Putamen (tissue), 1 donor: ENCODE measurements at regions not wholly inside any gene's neighbourhood (a gene's known extent, or its start where the extent isn't known, plus 50 kb on each side); places are given as distances from the start of the nearest gene placed in this dataset.

Source experiments
- DNase-seq: peaks from one replicate; pipeline ENCODE4 v3.0.0-alpha.2; 2016; ENCODE audit warnings: low spot score

GRCh38 chr9:26313108-26313507 lies 579.5 kb downstream of the CAAP1 start:
- no peak for DNase-seq

GRCh38 chr9:26311463-26311995 lies 581.1 kb downstream of the CAAP1 start:
- no peak for DNase-seq

- no peak for DNase-seq
These were observed 582.3 kb downstream of the CAAP1 start for GRCh38 chr9:26310294-26310693.

DNA sequence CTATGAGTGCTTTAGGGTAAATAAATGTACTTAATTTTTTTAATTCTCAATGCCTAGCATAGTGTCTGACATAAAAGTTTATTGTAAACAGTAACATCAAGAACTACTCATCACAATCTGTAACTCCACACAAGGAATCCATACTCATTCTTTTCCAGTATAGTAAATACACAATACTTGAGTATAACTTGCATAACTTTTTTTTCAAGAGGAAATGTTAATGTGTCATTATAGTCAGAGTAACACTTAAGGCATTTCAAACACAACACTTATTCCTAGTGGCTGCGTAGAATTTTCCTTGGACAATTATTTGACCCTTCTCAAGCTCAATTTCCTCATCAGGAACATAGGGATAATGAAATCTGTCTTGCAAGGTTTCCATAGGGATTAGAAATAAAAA lies 584.3 kb downstream of the CAAP1 start:
- DNase-seq: no peak

- no peak for DNase-seq
These were observed 590.9 kb downstream of the CAAP1 start for GRCh38 chr9:26301659-26302058.

DNA sequence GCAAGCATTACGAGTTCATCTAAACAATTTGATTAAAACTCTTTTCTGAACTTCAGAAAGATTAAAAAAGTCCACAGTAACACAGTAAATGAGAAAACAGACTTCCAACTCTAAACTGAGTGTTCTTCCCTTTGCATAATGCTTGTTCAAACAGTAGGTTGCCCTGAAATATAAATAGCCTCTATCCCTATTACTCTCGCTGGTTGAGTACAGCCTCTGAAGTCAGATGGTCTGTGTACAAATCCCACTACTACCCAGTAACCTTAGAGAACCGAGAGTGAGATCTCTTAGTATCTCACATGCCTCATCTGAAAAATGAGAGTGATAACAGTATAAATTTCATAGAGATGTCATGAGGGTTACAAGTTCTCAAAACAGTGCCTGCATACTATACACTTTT lies 591.6 kb downstream of the CAAP1 start:
- no peak for DNase-seq

- no peak for DNase-seq
These were observed 595.6 kb downstream of the CAAP1 start for GRCh38 chr9:26296910-26297572.

DNA sequence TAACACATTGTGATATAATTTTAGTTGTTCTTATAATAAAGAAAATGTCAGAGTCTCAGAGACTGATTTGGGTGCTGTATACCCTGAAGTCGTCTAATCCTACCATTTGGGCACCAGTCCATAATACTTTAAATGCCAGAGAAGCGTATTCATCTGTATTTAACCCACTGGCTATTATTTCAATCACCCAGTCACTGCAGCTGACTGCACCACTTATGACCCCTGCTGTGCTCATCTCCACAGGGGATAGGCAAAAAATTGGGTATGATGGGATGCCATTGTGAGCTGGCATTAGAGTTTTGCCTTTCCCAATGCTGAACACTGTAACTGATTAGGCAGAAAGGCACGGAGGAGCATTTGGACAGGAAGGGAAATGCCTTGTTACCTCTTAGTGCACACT lies 599.7 kb downstream of the CAAP1 start:
- no peak for DNase-seq

GRCh38 chr9:26271495-26272122 lies 593.4 kb upstream of the TUSC1 start:
- DNase-seq: no peak

DNA sequence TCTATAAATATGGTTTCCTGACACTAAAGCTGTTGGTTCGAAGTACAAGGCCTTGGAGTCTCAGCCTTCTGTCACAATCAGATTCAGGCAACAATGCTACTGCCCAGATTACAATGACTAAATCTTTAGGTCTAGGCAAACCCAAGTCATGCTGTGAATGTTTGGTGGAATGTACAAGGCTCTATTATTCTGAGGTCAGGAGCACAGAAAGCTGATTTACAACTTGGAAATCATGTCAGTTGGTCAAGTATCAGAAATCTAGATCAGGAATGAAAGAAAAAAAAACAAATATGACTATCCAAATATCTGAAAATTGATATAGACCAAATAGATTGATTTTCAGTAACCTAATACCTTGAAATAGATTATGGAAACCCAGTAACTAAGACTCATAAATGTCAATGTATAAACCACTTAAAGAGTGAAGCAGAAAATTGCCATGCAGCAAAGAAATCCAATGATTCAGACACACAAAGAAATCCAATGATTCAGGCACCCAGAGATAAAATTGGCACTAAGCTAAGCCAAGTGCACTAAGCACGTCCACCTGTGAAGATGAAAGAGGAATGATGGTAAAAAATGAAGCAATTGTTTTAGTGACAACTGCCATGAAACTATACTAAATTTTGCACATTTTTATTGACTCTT lies 588.0 kb upstream of the TUSC1 start:
- no peak for DNase-seq

DNA sequence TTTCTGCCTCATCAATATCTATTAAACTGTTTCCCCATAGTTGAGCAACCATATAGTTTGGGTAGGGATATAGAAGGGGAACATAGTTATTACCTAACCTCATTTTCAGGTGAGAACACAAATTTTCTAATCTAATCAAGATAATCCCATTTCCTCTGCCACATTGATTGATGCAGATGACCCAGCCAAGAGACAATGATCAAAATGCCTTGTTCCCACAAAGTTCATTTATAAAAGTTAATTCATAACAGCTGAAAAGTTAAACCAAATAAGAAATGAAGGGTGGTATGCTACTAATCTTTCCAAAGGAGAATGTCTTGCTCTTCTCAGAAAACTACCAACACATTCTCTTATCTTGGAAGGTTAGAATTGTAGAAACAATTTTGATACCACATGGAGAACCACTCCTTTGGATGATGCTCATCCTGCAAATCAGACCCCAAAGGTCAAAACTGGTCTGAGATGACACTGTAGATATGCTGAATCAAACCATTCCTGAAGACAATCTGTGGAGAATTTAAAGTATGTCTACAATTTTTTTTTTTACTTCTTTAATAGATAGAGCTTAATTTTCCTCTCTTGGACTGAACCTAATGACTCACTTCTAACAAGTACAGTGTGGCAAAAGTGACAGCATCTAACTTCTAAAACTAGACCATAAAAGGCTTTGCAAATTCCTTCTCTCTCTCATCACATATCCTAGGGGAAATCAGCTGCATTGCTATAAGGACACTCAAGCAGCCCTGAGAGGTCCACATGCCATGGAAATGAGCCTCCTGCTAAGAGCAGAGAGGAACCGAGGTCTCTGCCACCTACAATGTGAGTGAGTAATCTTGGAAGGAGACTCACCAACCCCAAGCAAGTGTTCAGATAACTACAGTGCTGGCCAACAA lies 586.7 kb upstream of the TUSC1 start:
- no peak for DNase-seq

GRCh38 chr9:26263478-26263877 lies 585.2 kb upstream of the TUSC1 start:
- DNase-seq: no peak

- no peak for DNase-seq
These were observed 584.3 kb upstream of the TUSC1 start for GRCh38 chr9:26262421-26263107.

- DNase-seq: no peak
These were observed 583.5 kb upstream of the TUSC1 start for GRCh38 chr9:26261503-26262330.

DNA sequence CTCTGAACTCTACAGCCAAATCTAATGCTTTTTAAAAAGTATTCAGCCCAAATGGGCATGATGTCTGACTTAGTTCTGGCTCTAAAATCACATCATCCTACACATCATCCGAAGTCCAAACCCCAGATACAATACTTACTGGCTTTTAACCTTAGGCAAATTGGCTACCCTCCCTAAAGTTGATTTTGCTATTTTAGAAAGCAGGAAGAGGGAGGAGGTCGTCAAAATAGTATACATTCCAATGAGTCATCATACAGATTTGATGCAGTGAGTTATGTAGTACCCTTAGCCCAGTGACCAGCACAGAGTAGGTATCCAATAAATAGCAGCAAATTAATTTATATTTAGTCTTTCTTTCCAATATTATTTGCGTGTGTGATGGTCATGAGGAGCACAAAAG lies 582.0 kb upstream of the TUSC1 start:
- DNase-seq: no peak

DNA sequence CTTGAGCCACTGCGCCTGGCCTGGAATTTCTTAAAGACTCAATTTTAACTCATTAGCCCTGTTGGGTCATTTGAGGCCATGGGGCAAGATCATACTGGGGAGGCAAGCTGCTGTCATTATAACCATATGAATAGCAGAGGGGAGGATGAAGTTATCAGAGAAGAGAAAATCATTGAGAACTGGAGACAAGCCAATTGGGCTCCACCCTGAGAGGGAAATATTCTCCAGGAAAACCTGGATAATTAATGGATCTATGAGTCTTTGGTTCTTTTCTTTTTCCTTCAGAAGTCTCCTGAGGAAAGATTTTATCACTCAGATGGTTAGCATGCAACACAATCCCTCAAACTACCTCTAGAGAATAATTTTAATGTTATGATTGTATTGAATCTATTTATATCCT lies 569.6 kb upstream of the TUSC1 start:
- DNase-seq: no peak

- DNase-seq: no peak
These were observed 566.6 kb upstream of the TUSC1 start for GRCh38 chr9:26244661-26245451.

DNA sequence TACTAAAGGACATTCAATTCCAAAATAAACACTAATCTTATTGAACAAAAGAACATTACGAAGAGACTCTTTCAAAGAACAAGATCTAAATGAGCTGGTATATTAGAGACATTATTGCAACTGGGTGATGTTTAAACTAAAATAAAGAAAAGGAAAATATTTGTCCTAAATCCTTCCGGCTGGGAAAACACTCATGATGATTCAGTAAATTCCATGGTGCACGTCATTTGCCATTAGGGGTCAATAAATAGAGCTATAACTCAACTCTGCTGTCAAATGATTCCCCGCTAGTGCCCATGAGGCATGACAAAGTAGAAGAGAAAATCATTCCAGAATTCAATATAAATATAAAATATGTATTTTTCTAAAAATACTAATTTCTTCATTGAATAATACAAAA lies 565.5 kb upstream of the TUSC1 start:
- no peak for DNase-seq

GRCh38 chr9:26243029-26243697 lies 564.9 kb upstream of the TUSC1 start:
- no peak for DNase-seq
